ENCODE measurements at regions not wholly inside any gene's neighbourhood (a gene's known extent, or its start where the extent isn't known, plus 50 kb on each side); places are given as distances from the start of the nearest gene placed in this dataset.

- Histone ChIP-seq H3K4ac (replicated peaks; ENCODE audit: insufficient read length, low read depth, low read length) (no peak overlapping the region), H2BK12ac (ENCODE audit: low read depth, low read length) (no peak overlapping the region), H3K4me1 (replicated peaks in 1 of 4; ENCODE audit: control insufficient read depth in 3 of 4, insufficient read depth in 4 of 4, low read length in 3 of 4) (no peaks in the 10 kb centered on the region), H3K23me2 (ENCODE audit: low read depth, low read length) (no peaks in the 10 kb centered on the region), H2AFZ (ENCODE audit: low read length) (no peak overlapping the region), H3K14ac (ENCODE audit: insufficient read length) (no peak overlapping the region), H2AK5ac (ENCODE audit: low read depth, low read length) (no peak overlapping the region), H2BK15ac (ENCODE audit: low read length) (no peak overlapping the region), H3K9me3 (ENCODE audit: insufficient read depth in 2 of 2, low read depth in 1 of 2, low read length in 1 of 2) (no peaks in the 10 kb centered on the region), H4K20me1 (replicated peaks in 1 of 2; ENCODE audit: control insufficient read depth in 1 of 2, insufficient read depth in 2 of 2, low read length in 2 of 2) (no peaks in the 10 kb centered on the region), H3K9ac (replicated peaks in 1 of 4; ENCODE audit: extremely low read depth in 1 of 4, low read depth in 3 of 4, low read length in 3 of 4) (no peak overlapping the region), H2BK20ac (ENCODE audit: low read length) (no peak overlapping the region), H3K79me1 (ENCODE audit: low read depth, low read length) (no peaks in the 10 kb centered on the region), H3K27me3 (replicated peaks in 1 of 4; ENCODE audit: control insufficient read depth in 3 of 4, extremely low read depth in 1 of 4, insufficient read depth in 3 of 4, low read length in 3 of 4) (no peaks in the 10 kb centered on the region), H4K5ac (ENCODE audit: insufficient read length, low read depth, low read length) (no peak overlapping the region), H3K56ac (replicated peaks; ENCODE audit: insufficient read length, low read depth, low read length) (no peak overlapping the region), H2BK120ac (replicated peaks; ENCODE audit: low read depth, low read length) (no peak overlapping the region), H3K23ac (ENCODE audit: insufficient read length) (no peak overlapping the region), H2BK5ac (ENCODE audit: low read depth, low read length) (no peak overlapping the region), H4K8ac (ENCODE audit: extremely low read depth, insufficient read depth, low read length) (no peak overlapping the region), H3K4me2 (ENCODE audit: insufficient read depth in 1 of 2, low read depth in 2 of 2, low read length in 2 of 2) (no peak overlapping the region), H4K91ac (replicated peaks; ENCODE audit: insufficient read length, low read length) (no peak overlapping the region), H3K27ac (ENCODE audit: low read depth, low read length) (no peak overlapping the region), H3K36me3 (ENCODE audit: control insufficient read depth in 2 of 4, insufficient read depth in 4 of 4, low read length in 3 of 4) (no peaks in the 10 kb centered on the region), H3K4me3 (ENCODE audit: extremely low read depth in 1 of 4, insufficient read depth in 2 of 4, low read depth in 3 of 4, low read length in 4 of 4) (no peak overlapping the region), H3K18ac (ENCODE audit: extremely low read depth, low read length) (no peak overlapping the region), H3K79me2 (ENCODE audit: control insufficient read depth in 1 of 2, insufficient read depth in 2 of 2, low read length in 2 of 2) (no peaks in the 10 kb centered on the region)
- TF ChIP-seq, protein P1, sequence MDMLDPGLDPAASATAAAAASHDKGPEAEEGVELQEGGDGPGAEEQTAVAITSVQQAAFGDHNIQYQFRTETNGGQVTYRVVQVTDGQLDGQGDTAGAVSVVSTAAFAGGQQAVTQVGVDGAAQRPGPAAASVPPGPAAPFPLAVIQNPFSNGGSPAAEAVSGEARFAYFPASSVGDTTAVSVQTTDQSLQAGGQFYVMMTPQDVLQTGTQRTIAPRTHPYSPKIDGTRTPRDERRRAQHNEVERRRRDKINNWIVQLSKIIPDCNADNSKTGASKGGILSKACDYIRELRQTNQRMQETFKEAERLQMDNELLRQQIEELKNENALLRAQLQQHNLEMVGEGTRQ (IDR thresholded peaks at IDR 0.05; ENCODE audit: low read length) = no peak
- no peak for TF ChIP-seq TAF1 (IDR thresholded peaks at IDR 0.05; ENCODE audit: low read depth, low read length)
- POLR2A ChIA-PET (ENCODE audit: partially characterized antibody) = no interaction called here
- DNase-seq (ENCODE audit: low read depth in 1 of 2, low spot score in 2 of 2) (no peak), FAIRE-seq (no peak)
- 83% methylated on average over 2 of the region's 2 CpGs; no CpG with 5 or more reads in 1 of the 2 experiments for WGBS, 2 experiments (ENCODE audit: extremely low coverage in 1 of 2, insufficient coverage in 1 of 2, insufficient read length in 1 of 2, insufficient replicate concordance in 2 of 2, low coverage in 1 of 2, low lambda C conversion rate in 2 of 2, missing lambda C conversion rate in 1 of 2)
- CTCF ChIA-PET (ENCODE audit: partially characterized antibody) = no interaction called here
Measured at GRCh38 chr2:164412831-164413230, 208.5 kb downstream of the GRB14 start.

All from H1 (cell line).